HG03175 (cell line): ENCODE measurements at regions not wholly inside any gene's neighbourhood (a gene's known extent, or its start where the extent isn't known, plus 50 kb on each side); places are given as distances from the start of the nearest gene placed in this dataset.
"Not testable (repeated sequence)": the region's sequence is repeated elsewhere in the genome, so short reads cannot be mapped to it uniquely, and the experiment has no call there.

Experiments used
- ATAC-seq: cut with Tn5 transposase; IDR thresholded peaks from one replicate; pipeline ENCODE4 v1.9.1; 2021; ENCODE audit warnings: mild to moderate bottlenecking, moderate library complexity; ENCODE audit not compliant: unreplicated experiment

DNA sequence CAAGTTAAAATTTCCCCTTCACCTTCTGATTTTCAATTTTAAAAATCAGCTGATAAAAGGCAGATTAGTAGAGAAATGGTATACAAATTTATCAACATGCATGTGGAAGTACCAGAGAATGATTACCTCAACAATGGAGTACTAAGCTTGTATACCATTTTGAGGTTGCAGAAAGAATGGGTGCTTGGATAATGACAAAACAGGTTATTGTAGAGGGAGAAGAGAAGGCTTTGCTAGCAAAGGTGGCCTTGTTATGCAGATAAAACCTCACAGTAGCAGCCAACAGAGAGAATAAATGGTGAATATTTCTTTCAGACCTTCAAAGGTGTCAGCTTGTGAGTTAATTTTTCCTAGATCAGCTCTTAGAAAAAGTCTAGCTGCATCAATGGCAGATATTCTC is 1174.9 kb upstream of the ADGRL4 start:
- no peak for ATAC-seq

DNA sequence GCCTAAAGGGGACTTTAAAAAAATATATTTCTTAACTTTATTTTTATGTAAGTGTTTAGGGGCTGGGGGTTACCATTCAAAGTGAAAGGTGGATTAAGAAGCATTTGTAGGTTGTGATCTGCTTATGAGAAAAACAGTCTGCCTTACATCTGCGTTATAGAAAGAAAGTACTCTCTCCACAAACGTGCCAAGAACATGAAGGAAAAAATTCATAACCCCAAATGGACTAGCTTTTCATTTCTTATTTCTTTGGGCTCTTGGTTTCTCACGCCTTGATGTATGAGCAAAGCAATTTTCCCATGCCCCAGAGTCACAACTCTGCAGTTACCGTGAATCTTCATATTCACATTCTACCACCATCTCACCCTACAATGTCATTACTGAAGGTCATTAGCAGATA is 1165.1 kb upstream of the ADGRL4 start:
- no peak for ATAC-seq

DNA sequence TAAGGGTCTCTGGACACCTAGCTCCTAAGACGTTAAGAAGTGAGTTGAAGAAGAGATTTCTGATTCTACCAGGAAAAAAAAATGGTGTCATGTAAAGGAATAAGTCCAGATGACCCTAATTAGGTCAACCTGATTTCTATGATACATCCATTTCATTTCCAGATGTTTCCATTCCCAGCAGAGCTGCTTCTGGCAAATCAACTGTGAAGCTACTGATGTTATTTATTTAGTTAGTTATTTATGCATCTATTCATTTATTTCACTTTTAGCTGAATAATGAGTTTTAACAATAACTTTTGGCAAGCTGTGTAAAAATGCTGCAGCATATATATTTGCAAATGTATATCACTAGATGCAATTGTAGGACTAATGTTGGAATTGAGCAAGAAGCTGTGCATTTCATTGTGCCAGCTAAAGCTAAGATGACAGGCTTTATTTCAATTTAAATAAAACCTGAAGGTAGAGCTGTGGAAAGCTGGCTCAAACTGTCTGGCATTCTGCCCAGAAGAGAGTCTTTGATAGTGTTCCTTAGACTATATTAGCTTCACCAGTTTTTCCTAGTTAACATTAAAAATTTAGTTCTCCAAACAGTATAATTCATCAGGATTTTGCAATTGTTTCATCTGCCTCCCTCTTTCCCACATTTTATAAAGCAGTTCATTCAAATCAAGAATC is 1164.4 kb upstream of the ADGRL4 start:
- no peak for ATAC-seq

DNA sequence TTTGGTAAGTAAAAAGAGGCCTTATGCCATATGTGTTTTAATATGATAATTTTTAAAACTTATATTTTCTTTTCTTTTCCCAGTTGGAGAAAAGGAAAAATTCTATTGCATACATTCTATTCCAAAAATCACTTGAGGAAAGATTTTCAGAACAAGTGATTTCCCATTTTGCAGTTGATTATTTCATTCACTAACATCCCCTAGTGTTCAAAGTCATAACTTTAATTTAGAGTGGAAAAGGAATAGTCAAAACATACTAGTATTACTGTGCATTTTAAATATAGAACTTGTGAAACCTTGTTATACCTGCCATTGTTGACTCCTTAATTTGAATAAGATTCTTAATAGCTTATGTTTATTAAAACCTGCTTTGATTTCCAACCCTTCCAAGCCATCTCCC is 1157.6 kb upstream of the ADGRL4 start:
- no peak for ATAC-seq

DNA sequence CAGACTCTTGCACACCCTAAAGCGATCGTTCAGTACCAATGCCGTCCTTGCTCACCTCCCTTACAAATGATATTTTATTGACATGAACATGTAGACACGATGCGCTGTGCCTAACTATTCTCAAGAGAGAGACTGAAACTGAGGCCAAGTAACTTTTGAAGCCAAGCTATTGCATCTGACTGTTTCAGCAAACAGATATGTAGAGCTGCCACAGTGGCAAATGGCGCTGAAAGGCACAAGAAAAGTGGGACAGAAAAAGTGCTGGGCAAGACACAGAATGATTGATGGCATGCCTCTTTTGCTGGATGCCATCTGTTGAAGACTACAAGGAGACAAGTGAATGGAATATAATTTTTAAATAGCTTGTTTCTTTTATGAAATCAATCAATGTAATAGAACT is 1157.2 kb upstream of the ADGRL4 start:
- no peak for ATAC-seq

DNA sequence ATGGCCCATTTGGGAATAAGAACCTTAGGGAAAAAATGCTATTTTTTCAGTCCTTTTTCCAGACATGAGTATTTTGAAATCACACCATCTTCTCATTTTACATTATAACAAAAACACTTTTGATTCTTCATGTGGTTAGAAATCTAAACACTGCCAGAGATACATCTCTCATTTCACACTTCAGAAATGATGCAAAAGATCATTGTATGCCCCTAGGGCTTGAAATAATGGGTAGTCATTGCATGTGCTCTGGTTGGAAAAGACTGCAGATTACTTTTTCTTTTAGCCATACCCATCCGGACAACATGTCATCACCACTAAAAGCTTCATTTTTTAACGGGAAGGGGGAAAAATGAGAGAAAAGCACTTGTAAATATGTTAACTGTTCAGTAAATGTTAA is 1152.2 kb upstream of the ADGRL4 start:
- ATAC-seq: no peak

DNA sequence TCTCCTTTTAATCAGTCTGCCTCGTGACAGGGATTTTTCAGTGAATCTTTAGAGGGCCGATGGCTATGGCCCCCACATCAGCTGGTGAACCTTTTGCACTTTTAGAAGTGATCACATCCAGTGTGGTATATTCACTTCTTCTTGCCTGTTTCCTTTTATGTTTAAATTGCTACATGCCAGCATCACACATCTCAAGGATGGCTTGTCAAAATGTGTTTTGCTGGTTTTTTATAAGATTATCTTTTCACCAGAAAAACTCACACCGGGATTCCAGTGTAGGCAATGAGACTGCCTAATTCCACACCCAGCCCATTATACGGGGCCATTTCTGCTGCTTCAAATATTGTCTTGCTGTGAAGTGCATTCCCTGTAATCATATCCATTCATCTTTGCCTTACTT is 1151.7 kb upstream of the ADGRL4 start:
- ATAC-seq: no peak

DNA sequence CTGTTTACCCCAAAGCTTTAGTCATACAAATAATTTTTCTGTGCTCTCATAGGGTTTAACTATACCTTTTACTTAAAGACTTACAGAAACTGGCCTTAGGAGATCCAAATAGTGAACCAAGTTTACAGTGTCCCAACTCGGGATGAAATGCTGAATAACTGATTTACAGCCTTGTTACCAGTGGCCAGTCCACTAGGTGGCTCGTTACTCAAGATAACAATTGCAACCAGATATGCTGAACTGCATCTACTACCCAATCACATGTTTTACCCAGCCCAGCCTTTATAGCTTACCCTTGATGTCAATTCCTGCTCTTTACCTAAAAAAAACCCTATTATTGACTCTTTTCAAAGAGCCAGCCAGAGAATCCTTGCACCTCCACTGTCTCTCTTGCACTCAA is 1148.8 kb upstream of the ADGRL4 start:
- no peak for ATAC-seq

DNA sequence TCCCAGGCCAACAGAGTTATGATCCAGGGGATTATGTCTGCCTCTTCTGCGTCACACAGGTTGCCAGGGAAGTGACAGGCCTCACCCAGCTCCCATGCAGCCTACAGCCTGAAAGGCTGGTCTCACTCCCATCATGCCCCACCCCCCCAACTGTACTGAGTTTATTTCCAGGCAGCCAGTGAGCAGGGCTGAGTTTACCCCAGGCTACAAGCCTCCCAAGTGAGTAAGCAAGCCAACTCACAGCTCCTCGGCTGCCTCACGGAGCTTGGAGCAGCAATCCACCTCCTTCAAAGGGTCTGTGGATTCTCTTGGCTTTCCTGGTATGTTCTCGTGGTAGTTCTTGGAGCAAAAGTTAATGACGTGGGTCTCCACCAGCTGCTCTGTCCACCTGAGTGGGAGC is 1147.6 kb upstream of the ADGRL4 start:
- no peak for ATAC-seq

DNA sequence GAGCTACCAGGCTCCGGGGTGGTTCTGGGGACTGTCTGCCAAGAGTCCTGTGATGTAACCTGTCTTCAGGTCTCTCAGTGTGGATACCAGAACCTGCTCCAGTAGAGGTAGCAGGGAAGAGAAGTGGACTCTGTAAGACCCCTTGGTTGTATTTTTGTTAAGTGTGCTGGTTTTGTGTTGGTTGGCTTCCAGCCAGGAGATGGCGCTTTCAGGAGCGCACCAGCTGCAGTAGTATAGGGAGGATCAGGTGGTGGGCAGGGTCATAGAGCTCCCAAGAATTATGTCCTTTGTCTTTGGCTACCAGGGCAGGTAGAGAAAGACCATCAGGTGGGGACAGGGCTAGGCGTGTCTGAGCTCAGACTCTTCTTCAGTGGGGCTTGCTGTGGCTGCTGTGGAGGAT is 1147.2 kb upstream of the ADGRL4 start:
- ATAC-seq: no peak

DNA sequence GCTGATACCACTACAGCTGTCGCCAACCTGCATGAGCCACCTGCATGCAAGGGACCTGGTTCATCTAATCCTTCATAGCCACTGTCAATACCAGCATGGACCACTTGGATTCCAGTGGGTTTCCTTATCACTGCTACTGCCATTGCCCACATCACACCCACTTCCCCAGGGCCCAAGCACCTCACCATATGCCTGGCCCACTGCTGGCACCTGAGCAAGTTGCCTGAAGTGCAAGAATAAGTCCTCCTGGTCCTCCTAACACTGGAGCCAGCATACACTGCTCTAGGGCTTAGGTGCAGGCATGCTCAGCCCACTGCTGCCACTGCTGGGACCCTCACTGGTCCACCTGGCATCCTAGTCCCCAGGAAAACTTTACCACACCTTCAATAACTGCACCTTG is 1136.8 kb upstream of the ADGRL4 start:
- no peak for ATAC-seq

DNA sequence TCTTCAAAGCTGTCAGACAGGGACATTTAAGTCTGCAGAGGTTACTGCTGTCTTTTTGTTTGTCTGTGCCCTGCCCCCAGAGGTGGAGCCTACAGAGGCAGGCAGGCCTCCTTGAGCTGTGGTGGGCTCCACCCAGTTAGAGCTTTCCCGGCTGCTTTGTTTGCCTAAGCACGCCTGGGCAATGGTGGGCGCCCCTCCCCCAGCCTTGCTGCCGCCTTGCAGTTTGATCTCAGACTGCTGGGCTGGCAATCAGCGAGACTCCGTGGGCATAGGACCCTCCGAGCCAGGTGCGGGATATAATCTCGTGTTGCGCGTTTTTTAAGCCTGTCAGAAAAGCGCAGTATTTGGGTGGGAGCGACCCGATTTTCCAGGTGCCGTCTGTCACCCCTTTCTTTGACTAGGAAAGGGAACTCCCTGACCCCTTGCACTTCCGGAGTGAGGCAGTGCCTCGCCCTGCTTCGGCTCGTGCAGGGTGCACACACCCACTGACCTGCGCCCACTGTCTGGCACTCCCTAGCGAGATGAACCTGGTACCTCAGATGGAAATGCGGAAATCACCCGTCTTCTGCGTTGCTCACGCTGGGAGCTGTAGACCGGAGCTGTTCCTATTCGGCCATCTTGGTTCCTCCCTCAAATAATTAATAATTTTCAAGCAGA is 1131.5 kb upstream of the ADGRL4 start:
- ATAC-seq: not testable (repeated sequence)

DNA sequence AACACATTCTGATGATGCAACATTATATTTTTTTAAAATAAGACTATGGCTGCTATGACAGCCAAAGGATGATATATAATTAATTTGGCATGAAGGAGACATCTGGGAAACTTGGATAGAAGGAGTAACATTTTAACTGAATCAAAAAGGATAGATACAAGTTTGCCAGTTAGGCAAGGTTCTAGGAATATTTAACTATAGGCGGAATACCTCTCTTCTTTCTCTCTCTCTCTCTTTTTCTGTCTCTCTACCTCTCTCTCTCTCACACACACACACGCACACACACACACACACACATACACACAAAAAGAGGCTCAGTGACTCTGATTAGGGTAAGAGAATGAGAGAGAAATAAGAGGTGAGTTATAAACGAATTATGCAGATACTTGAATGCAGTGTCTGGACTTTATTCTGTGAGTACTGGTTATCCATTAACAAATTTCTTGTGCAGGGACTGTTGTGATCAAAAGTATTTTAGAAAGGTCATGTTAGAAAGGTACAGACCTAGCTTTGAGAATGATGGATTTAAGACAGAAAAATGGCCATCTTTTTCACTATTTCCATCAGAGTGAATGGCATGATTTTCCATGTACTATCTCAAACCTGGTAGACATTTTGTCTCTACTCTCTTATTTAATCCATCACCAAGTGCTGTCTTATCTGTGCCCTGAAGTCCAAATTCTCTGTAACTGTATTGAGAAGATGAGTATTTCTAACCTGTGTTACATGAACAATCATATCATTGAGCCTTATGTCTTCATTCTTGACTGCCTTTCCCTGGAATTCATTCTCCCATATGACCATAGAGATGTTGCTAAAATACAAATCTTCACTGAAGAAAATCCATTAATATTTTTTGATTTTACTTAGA is 1106.9 kb upstream of the ADGRL4 start:
- no peak for ATAC-seq

DNA sequence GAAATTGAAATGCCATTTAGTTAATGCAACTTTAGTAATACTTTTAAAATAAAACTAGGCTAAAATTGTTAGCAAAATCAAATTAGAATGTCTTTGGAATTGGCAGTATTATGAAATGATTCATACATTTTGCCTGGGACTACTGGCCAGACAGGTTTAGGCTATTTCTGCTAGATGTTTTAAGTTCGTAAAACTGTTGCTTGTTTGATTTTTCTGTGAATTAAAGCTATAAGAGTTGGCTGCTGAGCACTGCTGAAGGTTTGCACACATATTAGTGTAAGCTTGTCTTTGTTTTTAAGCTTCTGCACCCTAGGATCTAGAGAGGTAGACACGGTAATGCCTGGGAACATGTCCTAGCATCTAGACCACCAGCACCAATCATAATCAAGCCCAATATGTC is 1094.6 kb upstream of the ADGRL4 start:
- no peak for ATAC-seq

DNA sequence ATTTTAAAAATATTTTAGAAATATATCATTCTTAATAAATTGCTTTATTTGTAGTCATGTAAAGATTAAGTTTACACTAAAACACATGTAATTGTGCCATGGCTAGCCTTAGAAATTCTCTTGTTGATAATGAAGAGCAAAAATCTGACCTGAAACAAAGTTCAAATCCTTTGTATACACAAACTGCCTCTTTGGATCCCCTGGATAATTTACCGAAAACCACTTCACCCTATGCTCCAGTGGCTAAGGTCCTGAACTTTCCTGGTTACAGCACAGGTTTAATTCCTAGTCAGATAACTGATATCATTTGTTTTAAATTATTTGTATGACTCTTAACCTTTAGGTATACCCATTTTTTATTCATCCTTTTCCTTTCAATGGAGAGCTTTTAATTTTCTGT is 1093.2 kb upstream of the ADGRL4 start:
- ATAC-seq: no peak

DNA sequence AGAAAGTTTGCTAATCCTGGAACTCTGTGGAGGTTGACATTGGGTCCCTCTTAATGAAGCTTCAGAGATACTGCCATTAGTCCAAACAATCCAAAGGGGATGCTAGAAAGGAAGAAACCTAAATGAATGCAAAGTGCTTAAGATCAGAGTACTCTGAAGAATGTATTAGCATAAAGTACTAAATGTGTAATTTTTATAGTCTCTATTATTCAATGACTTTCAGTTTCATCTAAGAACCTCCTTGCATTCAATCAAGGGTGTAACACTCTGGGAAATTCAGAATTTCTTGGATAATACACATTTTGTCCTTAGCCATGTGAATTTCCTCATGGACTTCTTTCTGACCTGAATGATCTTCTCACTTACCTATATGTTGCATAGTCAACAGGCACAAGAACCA is 1078.5 kb upstream of the ADGRL4 start:
- ATAC-seq: no peak

DNA sequence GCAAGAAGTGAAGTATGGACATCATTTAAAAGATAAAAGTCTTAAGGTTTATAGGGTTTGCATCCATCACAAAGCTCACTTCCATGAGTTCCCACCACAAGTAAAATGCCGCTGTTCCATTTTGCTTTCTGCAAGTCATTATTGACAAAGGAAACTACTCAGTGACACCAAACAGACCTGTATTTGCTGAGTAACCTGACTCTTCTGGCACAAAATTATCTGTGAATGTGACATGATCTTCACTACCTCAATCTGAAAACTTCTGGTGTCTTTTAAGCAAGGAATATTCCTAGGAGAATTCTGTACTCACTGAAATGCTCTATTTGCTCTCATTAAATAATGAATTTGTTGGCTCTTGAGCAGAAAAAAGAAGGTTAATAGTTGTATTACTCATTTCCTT is 1077.4 kb upstream of the ADGRL4 start:
- no peak for ATAC-seq

DNA sequence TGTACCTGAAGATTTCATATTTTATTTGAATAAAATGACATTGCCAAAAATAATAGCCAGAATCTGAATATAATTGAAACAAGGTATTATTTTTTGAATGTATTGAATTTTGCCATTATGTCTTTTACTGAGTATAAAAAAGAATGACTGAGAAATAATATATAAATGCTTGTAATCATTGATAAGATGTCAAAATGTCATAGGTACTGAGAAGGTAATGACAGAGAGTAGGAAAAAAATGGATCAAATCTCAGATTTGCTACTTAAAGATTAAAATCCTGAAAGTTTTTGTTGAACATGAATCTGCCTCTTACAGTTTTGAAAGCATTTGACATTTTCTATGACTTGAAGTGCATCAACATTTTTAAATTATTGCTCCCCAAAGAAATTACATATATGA is 1069.9 kb upstream of the ADGRL4 start:
- no peak for ATAC-seq

DNA sequence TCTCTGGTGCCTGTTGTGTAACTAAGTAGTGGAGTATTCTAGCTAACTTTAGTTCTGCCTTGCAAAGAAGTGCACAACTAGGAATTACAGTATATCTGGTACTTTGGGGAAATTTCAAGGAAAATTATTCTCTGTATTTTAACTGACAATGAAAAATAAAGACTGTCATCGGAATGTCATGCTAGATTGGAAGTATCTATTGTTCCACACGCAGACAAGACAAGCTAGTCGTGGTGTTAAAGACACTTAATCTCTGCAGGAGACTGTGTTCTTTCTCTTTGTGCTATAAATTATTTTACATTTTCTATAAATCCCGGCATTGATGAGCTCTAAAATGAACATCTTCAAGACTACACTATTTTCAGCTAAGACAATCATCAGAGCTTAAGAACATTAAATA is 1068.8 kb upstream of the ADGRL4 start:
- ATAC-seq: no peak

DNA sequence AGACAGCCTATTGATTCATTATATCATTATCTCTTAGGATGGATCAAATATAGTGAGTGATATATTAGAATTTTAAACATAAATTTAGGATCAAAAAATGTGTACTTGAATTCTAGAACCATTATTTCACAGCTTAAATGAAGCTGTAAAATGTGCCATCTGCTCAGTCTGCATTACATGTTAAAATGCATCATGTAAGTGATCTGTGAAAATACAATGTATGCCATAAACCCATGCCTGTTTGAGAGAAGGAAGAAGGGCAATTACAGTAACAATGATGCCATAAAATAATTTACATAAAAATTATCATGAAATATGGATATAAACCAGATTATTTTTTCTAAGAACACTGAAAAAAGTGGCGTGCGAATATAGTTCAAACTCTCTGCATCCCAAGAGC is 1066.0 kb upstream of the ADGRL4 start:
- ATAC-seq: no peak

DNA sequence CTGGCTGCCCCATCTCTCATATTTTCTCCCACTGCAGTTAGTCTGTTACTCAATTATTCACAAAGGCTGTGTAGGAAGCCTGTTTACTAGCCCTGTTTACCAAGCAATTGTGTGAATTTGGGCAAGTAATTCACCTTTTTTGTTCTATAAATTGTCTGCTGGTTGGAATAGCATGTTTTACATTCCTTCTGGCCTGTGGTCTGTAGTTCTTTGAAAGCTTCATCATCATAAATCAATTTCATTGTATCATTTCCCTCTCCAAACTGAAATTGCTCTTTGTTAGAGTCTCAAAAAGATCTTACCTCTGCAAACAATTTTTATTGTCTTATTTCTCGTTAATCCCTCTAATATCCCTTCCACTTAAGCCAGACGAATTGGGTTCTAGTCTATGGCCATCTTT is 1059.5 kb upstream of the ADGRL4 start:
- no peak for ATAC-seq

DNA sequence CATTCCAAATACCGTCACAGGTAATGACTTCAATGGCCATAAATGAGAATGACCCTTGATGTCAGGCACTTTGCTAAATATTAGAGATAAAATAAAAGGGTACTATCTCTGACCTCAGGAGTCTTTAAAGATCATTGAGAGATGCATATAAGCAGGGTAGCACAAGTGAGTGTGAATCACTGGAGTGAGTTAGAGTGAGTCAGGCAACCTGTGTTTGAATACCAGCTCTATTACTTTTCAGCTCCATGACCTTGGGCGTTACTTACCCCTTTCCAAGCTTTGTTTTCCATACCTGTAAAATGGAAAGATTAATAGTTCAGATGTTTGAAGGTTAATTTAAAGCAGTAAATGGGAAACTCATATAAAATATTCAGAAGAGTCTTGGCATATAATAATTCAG is 1058.0 kb upstream of the ADGRL4 start:
- no peak for ATAC-seq
